CD8-positive, alpha-beta memory T cell (primary cell): ENCODE measurements at regions not wholly inside any gene's neighbourhood (a gene's known extent, or its start where the extent isn't known, plus 50 kb on each side); places are given as distances from the start of the nearest gene placed in this dataset.

Experiments
- CTCF ChIA-PET: fragments of 350-600 bp; sonication (Branson Sonifier 250); formaldehyde crosslinking; loops from one replicate; lab custom pipeline; 2021; ENCODE audit warnings: antibody characterized with exemption; lab: Charles Lee
- POLR2A ChIA-PET: fragments of 350-600 bp; sonication (Branson Sonifier 250); formaldehyde crosslinking; loops from one replicate; lab custom pipeline; 2021; ENCODE audit warnings: antibody characterized with exemption; lab: Charles Lee
- DNase-seq, 5 donors: peaks; one replicate each; pipeline versions ENCODE4 v3.0.0 to v3.0.0-alpha.2; 2020 to 2022; ENCODE audit warnings: mixed read lengths in 1 of 5
- H3K27ac ChIP-seq: one replicate; pipeline ENCODE4 v1.7.0; 2013; ENCODE audit warnings: low read depth, mild to moderate bottlenecking, low read length, moderate library complexity
- H3K27me3 ChIP-seq: 2 replicates; pipeline ENCODE4 v1.7.0; 2013; ENCODE audit warnings: low read length, mild to moderate bottlenecking; ENCODE audit not compliant: insufficient read depth, poor library complexity, severe bottlenecking
- H3K36me3 ChIP-seq: 2 replicates; pipeline ENCODE4 v1.7.0; 2013; ENCODE audit warnings: mild to moderate bottlenecking, low read length, moderate library complexity; ENCODE audit not compliant: insufficient read depth
- H3K4me1 ChIP-seq: 2 replicates; pipeline ENCODE4 v1.7.0; 2013; ENCODE audit warnings: mild to moderate bottlenecking, low read length, moderate library complexity; ENCODE audit not compliant: insufficient read depth
- H3K4me3 ChIP-seq: 2 replicates; pipeline ENCODE4 v1.7.0; 2013; ENCODE audit warnings: mild to moderate bottlenecking, low read length
- H3K9me3 ChIP-seq: 2 replicates; pipeline ENCODE4 v1.7.0; 2013; ENCODE audit warnings: mild to moderate bottlenecking, low read length
- H3K27ac Mint-ChIP-seq, 8 donors: one replicate each; pipeline ENCODE4 v1.8.0; 2020 to 2021; ENCODE audit warnings: mixed read lengths in 8 of 8, mild to moderate bottlenecking in 6 of 8, inconsistent platforms in 3 of 8, moderate library complexity in 3 of 8
- H3K27me3 Mint-ChIP-seq, 2 donors: one replicate each; pipeline ENCODE4 v1.8.0; 2020 to 2021; ENCODE audit warnings: mixed read lengths in 2 of 2, mild to moderate bottlenecking in 1 of 2, moderate library complexity in 1 of 2
- H3K36me3 Mint-ChIP-seq, 3 donors: one replicate each; pipeline ENCODE4 v1.8.0; 2020 to 2021; ENCODE audit warnings: mixed read lengths in 3 of 3, inconsistent platforms in 1 of 3, mild to moderate bottlenecking in 1 of 3
- H3K4me1 Mint-ChIP-seq, 3 donors: one replicate each; pipeline ENCODE4 v1.8.0; 2020 to 2021; ENCODE audit warnings: mixed read lengths in 3 of 3, inconsistent platforms in 1 of 3, mild to moderate bottlenecking in 1 of 3
- H3K4me3 Mint-ChIP-seq, 7 donors: one replicate each; pipeline ENCODE4 v1.8.0; 2020 to 2021; ENCODE audit warnings: mixed read lengths in 7 of 7, mild to moderate bottlenecking in 6 of 7, moderate library complexity in 4 of 7, inconsistent platforms in 2 of 7
- H3K9me3 Mint-ChIP-seq, 5 donors: one replicate each; pipeline ENCODE4 v1.8.0; 2020 to 2022; ENCODE audit warnings: mixed read lengths in 5 of 5, mild to moderate bottlenecking in 3 of 5, moderate library complexity in 2 of 5, inconsistent platforms in 1 of 5

DNA sequence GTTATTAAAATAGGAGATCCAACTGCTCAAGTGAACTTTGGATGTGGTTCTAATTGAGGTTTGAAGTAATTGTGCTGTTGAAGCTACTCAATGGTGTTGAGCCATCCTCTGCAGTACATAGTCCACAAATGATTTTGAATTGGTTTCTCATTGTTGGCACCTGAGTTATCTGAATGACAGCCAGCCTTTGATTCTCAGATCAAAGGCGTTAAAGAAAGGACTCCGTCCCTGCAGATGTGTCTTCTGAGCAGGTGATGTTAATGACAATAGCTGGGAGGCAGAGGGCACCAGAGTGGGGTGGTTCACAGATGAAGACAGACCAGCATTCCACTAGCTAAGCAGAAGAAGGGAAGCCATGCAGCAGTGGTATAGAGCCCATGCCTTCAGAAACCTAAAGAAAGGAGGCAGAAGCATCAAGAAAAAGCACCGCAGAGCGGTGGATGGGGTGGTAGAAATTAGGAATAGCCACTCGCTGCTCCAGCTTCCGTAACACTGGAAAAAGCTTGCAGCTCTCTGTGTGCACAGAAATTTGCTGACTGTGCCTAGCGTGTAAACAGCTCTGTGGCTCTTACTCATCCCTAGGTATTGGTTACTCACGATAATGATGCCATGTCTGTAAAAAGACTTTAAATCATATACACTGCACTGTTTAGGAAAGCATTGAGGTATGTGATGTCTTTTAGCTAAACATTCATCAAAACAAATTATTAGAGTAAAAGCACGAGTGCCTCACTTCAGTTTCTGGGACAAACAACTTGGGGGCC, 79.2 kb upstream of the CLCN4 start:
- H3K27me3 Mint-ChIP-seq: no peaks in the 10 kb centered on the region
- Histone ChIP-seq H3K4me1 (peaks cover under 1% of the 10 kb centered on the region), H3K9me3 (no peaks in the 10 kb centered on the region), H3K27me3 (no peaks in the 10 kb centered on the region), H3K36me3 (no peaks in the 10 kb centered on the region), H3K27ac (no peak overlapping the region), H3K4me3 (no peak overlapping the region)
- H3K27ac Mint-ChIP-seq: peak overlapping the region in 1 of 8 donors; percentile 27
- no peaks in the 10 kb centered on the region for H3K9me3 Mint-ChIP-seq
- peak in 1 of 5 donors; percentile 26 for DNase-seq
- POLR2A ChIA-PET: interaction anchor here (0.7 to 1.2 kb wide), 2 partner anchors 34 kb away, joined by 4 read pairs; no protein-coding TSS in a partner anchor
- no peak overlapping the region for H3K4me3 Mint-ChIP-seq
- H3K4me1 Mint-ChIP-seq: peaks cover 4 to 18% (median 7%) of the 10 kb centered on the region in 3 donors
- CTCF ChIA-PET: interaction anchor here (0.7 to 2.1 kb wide), 8 partner anchors 27 to 86 kb away, joined by 3 to 9 read pairs (median 6); no protein-coding TSS in a partner anchor
- H3K36me3 Mint-ChIP-seq: peaks cover 0 to 24% (median 4%) of the 10 kb centered on the region in 3 donors

GRCh38 chrX:10078266-10078665, 78.5 kb upstream of the CLCN4 start:
- H3K9me3 ChIP-seq: no peaks in the 10 kb centered on the region
- H3K27ac Mint-ChIP-seq: no peak overlapping the region
- no peaks in the 10 kb centered on the region for H3K27me3 ChIP-seq
- ChIA-PET CTCF (interaction anchor here (0.7 to 2.1 kb wide), 6 partner anchors 27 to 87 kb away, joined by 3 to 9 read pairs (median 5); no protein-coding TSS in a partner anchor), POLR2A (interaction anchor here (0.7 kb wide), 1 partner anchor 33 kb away, joined by 4 read pairs; no protein-coding TSS in a partner anchor)
- H3K4me3 ChIP-seq: no peak overlapping the region
- H3K27me3 Mint-ChIP-seq: no peaks in the 10 kb centered on the region
- no peak for DNase-seq
- H3K27ac ChIP-seq: no peak overlapping the region
- H3K4me1 Mint-ChIP-seq: peaks cover 11 to 24% (median 13%) of the 10 kb centered on the region in 3 donors
- peaks cover 0 to 20% (median 4%) of the 10 kb centered on the region in 3 donors for H3K36me3 Mint-ChIP-seq
- no peak overlapping the region for H3K4me3 Mint-ChIP-seq
- no peaks in the 10 kb centered on the region for H3K9me3 Mint-ChIP-seq
- no peaks in the 10 kb centered on the region for H3K36me3 ChIP-seq
- peaks cover 7% of the 10 kb centered on the region for H3K4me1 ChIP-seq

GRCh38 chrX:10079231-10079630, 77.5 kb upstream of the CLCN4 start:
- Mint-ChIP-seq H3K36me3 (peaks cover 0 to 20% (median 4%) of the 10 kb centered on the region in 3 donors), H3K4me1 (peaks cover 17 to 32% (median 23%) of the 10 kb centered on the region in 3 donors), H3K27ac (no peak overlapping the region), H3K9me3 (no peaks in the 10 kb centered on the region), H3K27me3 (no peaks in the 10 kb centered on the region), H3K4me3 (no peak overlapping the region)
- Histone ChIP-seq H3K4me1 (peaks cover 17% of the 10 kb centered on the region), H3K4me3 (no peak overlapping the region), H3K9me3 (no peaks in the 10 kb centered on the region), H3K27ac (no peak overlapping the region), H3K36me3 (no peaks in the 10 kb centered on the region), H3K27me3 (no peaks in the 10 kb centered on the region)
- ChIA-PET CTCF (interaction anchor here (1.3 to 2.2 kb wide), 2 partner anchors 8 to 32 kb away, joined by 4 to 6 read pairs; no protein-coding TSS in a partner anchor), POLR2A (no interaction called here)
- no peak for DNase-seq

- H3K4me3 Mint-ChIP-seq: peak overlapping the region in 2 of 7 donors; percentile 75 to 79
These were observed 73.0 kb upstream of the CLCN4 start for GRCh38 chrX:10083809-10084208.

DNA sequence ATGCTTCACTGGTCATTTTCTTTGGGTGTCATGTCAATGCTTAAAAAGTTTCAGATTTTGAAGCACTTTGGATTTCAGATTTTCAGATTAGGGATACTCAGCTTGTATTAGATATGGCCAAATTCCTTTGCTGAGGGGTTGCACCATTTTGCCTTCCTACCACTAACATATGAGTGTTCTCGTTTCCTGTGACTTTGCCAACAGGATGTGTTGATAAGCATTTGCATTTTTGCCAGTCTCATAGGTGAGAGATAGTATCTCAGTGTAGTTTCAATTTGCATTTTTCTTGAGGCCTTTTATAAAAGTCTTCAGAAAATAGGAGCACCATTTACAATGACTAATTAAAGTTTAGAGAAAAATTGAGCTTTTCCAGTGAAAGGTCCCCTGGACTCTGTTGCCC, 71.6 kb upstream of the CLCN4 start:
- CTCF ChIA-PET: interaction anchor here (1.0 to 1.5 kb wide), 6 partner anchors 10 to 35 kb away, joined by 3 to 8 read pairs (median 4); no protein-coding TSS in a partner anchor
- Mint-ChIP-seq H3K36me3 (peaks cover 0 to 10% (median 0%) of the 10 kb centered on the region in 3 donors), H3K27ac (peak overlapping the region; percentile 21 to 90 (median 82)), H3K4me3 (peak overlapping the region; percentile 7 to 66 (median 59)), H3K27me3 (peaks cover 0 to 4% of the 10 kb centered on the region in 2 donors), H3K9me3 (no peaks in the 10 kb centered on the region), H3K4me1 (peaks cover 37 to 55% (median 53%) of the 10 kb centered on the region in 3 donors)
- peak in 1 of 5 donors; percentile 25 for DNase-seq
- Histone ChIP-seq H3K4me3 (no peak overlapping the region), H3K27ac (no peak overlapping the region), H3K36me3 (no peaks in the 10 kb centered on the region), H3K27me3 (no peaks in the 10 kb centered on the region), H3K9me3 (no peaks in the 10 kb centered on the region), H3K4me1 (peaks cover 35% of the 10 kb centered on the region)
- POLR2A ChIA-PET: interaction anchor here (0.6 to 5.5 kb wide), 2 partner anchors 26 to 211 kb away, joined by 7 to 35 read pairs; no protein-coding TSS in a partner anchor

More at GRCh38 chrX:10083809-10084208, 73.0 kb upstream of the CLCN4 start:
- Histone ChIP-seq H3K4me3 (no peak overlapping the region), H3K27me3 (no peaks in the 10 kb centered on the region), H3K9me3 (no peaks in the 10 kb centered on the region), H3K27ac (no peak overlapping the region), H3K36me3 (no peaks in the 10 kb centered on the region), H3K4me1 (peaks cover 35% of the 10 kb centered on the region)
- DNase-seq: no peak
- ChIA-PET CTCF (interaction anchor here (0.7 to 2.2 kb wide), 7 partner anchors 15 to 36 kb away, joined by 3 to 8 read pairs (median 3); no protein-coding TSS in a partner anchor), POLR2A (interaction anchor here (1.7 to 5.5 kb wide), 2 partner anchors 8 to 28 kb away, joined by 6 to 35 read pairs; no protein-coding TSS in a partner anchor)
- H3K9me3 Mint-ChIP-seq: no peaks in the 10 kb centered on the region
- H3K36me3 Mint-ChIP-seq: peaks cover 0 to 20% (median 4%) of the 10 kb centered on the region in 3 donors
- H3K4me1 Mint-ChIP-seq: peaks cover 37 to 55% (median 53%) of the 10 kb centered on the region in 3 donors
- peaks cover 0 to 3% of the 10 kb centered on the region in 2 donors for H3K27me3 Mint-ChIP-seq
- H3K27ac Mint-ChIP-seq: peak overlapping the region; percentile 89 to 98 (median 96)

GRCh38 chrX:10086676-10087075, 70.1 kb upstream of the CLCN4 start:
- H3K9me3 ChIP-seq: no peaks in the 10 kb centered on the region
- Mint-ChIP-seq H3K36me3 (peaks cover 0 to 10% (median 0%) of the 10 kb centered on the region in 3 donors), H3K4me1 (peaks cover 37 to 55% (median 53%) of the 10 kb centered on the region in 3 donors), H3K27me3 (peaks cover 0 to 4% of the 10 kb centered on the region in 2 donors), H3K4me3 (peak overlapping the region in 4 of 7 donors; percentile 30 to 71 (median 52)), H3K9me3 (no peaks in the 10 kb centered on the region), H3K27ac (peak overlapping the region in 6 of 8 donors; percentile 74 to 95 (median 86))
- H3K27ac ChIP-seq: no peak overlapping the region
- no peak for DNase-seq
- no peak overlapping the region for H3K4me3 ChIP-seq
- peaks cover 35% of the 10 kb centered on the region for H3K4me1 ChIP-seq
- ChIA-PET CTCF (no interaction called here), POLR2A (no interaction called here)
- no peaks in the 10 kb centered on the region for H3K36me3 ChIP-seq
- no peaks in the 10 kb centered on the region for H3K27me3 ChIP-seq

- DNase-seq: no peak
- Histone ChIP-seq H3K4me3 (no peak overlapping the region), H3K36me3 (no peaks in the 10 kb centered on the region), H3K9me3 (no peaks in the 10 kb centered on the region), H3K4me1 (peaks cover 35% of the 10 kb centered on the region), H3K27ac (no peak overlapping the region), H3K27me3 (no peaks in the 10 kb centered on the region)
- POLR2A ChIA-PET: no interaction called here
- Mint-ChIP-seq H3K36me3 (peaks cover 0 to 14% (median 0%) of the 10 kb centered on the region in 3 donors), H3K4me3 (peak overlapping the region in 1 of 7 donors; percentile 15), H3K4me1 (peaks cover 37 to 55% (median 53%) of the 10 kb centered on the region in 3 donors), H3K27ac (peak overlapping the region in 5 of 8 donors; percentile 22 to 88 (median 51)), H3K9me3 (no peaks in the 10 kb centered on the region), H3K27me3 (peaks cover 0 to 4% of the 10 kb centered on the region in 2 donors)
- CTCF ChIA-PET: no interaction called here
These were observed 69.4 kb upstream of the CLCN4 start for GRCh38 chrX:10087391-10087790.
